Ishikawa (cell line): ENCODE measurements at regions not wholly inside any gene's neighbourhood (a gene's known extent, or its start where the extent isn't known, plus 50 kb on each side); places are given as distances from the start of the nearest gene placed in this dataset.

Experiments used
- CEBPB ChIP-seq: IDR thresholded peaks from 2 replicates; pipeline ENCODE4 v1.6.1; 2012
- CREB1 ChIP-seq: IDR thresholded peaks from 2 replicates; pipeline ENCODE4 v1.6.1; 2012; ENCODE audit warnings: low read depth
- EGR1 ChIP-seq: IDR thresholded peaks from 2 replicates; pipeline ENCODE4 v1.6.1; 2012
- EP300 ChIP-seq: IDR thresholded peaks from 2 replicates; pipeline ENCODE4 v1.6.1; 2012; ENCODE audit warnings: borderline replicate concordance
- FOXM1 ChIP-seq: IDR thresholded peaks from 2 replicates; pipeline ENCODE4 v1.6.1; 2012; ENCODE audit warnings: low read depth, borderline replicate concordance
- NFIC ChIP-seq: IDR thresholded peaks from 2 replicates; pipeline ENCODE4 v1.6.1; 2012
- RAD21 ChIP-seq: IDR thresholded peaks from 2 replicates; pipeline ENCODE4 v1.6.1; 2012; ENCODE audit warnings: low read depth
- TAF1 ChIP-seq: IDR thresholded peaks from 2 replicates; pipeline ENCODE4 v1.6.1; 2012; ENCODE audit warnings: low read depth, mild to moderate bottlenecking
- TCF12 ChIP-seq: IDR thresholded peaks from 2 replicates; pipeline ENCODE4 v1.6.1; 2012; ENCODE audit warnings: low read depth
- TEAD4 ChIP-seq: IDR thresholded peaks from 2 replicates; pipeline ENCODE4 v1.6.1; 2012
- YY1 ChIP-seq: IDR thresholded peaks from 2 replicates; pipeline ENCODE4 v1.6.1; 2012; ENCODE audit warnings: low read depth
- ZBTB7A ChIP-seq: IDR thresholded peaks from 2 replicates; pipeline ENCODE4 v1.6.1; 2012; ENCODE audit warnings: low read depth
- TF ChIP-seq, protein P1 (sequence below): IDR thresholded peaks from 2 replicates; pipeline ENCODE4 v1.6.1; 2012
- TF ChIP-seq, protein P2 (sequence below): IDR thresholded peaks from 2 replicates; pipeline ENCODE4 v1.6.1; 2012
- TF ChIP-seq, protein P3 (sequence below): IDR thresholded peaks from 2 replicates; pipeline ENCODE4 v1.6.1; 2012; ENCODE audit warnings: low read depth, mild to moderate bottlenecking

DNA sequence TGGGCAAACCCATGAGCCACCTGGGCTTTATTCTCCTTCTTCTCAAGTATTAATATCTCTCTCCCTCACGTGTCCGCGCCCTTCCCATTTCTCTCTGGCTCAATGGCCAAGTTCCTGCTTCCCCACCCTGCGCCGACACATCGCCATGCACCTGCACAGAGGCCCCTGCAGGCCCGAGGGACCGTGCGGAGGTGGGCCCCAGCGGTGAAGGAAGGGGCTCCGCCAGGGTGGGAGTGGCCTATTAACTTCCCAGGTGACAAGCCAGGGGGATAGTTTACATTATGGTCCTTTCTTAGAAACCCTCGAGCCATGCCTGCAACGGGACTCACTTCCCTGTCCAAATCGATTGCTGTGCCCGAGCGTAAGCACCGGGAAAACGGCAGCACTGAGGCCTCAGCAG, 110.0 kb upstream of the ADARB2 start:
- TF ChIP-seq, protein P1, sequence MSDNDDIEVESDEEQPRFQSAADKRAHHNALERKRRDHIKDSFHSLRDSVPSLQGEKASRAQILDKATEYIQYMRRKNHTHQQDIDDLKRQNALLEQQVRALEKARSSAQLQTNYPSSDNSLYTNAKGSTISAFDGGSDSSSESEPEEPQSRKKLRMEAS = no peak
- TF ChIP-seq EP300 (no peak), EGR1 (no peak), NFIC (no peak), TEAD4 (no peak), YY1 (no peak), CREB1 (no peak), CEBPB (no peak), TAF1 (no peak)
- TF ChIP-seq, protein P2, sequence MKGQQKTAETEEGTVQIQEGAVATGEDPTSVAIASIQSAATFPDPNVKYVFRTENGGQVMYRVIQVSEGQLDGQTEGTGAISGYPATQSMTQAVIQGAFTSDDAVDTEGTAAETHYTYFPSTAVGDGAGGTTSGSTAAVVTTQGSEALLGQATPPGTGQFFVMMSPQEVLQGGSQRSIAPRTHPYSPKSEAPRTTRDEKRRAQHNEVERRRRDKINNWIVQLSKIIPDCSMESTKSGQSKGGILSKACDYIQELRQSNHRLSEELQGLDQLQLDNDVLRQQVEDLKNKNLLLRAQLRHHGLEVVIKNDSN = no peak
- TF ChIP-seq, protein P3, sequence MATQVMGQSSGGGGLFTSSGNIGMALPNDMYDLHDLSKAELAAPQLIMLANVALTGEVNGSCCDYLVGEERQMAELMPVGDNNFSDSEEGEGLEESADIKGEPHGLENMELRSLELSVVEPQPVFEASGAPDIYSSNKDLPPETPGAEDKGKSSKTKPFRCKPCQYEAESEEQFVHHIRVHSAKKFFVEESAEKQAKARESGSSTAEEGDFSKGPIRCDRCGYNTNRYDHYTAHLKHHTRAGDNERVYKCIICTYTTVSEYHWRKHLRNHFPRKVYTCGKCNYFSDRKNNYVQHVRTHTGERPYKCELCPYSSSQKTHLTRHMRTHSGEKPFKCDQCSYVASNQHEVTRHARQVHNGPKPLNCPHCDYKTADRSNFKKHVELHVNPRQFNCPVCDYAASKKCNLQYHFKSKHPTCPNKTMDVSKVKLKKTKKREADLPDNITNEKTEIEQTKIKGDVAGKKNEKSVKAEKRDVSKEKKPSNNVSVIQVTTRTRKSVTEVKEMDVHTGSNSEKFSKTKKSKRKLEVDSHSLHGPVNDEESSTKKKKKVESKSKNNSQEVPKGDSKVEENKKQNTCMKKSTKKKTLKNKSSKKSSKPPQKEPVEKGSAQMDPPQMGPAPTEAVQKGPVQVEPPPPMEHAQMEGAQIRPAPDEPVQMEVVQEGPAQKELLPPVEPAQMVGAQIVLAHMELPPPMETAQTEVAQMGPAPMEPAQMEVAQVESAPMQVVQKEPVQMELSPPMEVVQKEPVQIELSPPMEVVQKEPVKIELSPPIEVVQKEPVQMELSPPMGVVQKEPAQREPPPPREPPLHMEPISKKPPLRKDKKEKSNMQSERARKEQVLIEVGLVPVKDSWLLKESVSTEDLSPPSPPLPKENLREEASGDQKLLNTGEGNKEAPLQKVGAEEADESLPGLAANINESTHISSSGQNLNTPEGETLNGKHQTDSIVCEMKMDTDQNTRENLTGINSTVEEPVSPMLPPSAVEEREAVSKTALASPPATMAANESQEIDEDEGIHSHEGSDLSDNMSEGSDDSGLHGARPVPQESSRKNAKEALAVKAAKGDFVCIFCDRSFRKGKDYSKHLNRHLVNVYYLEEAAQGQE = no peak

DNA sequence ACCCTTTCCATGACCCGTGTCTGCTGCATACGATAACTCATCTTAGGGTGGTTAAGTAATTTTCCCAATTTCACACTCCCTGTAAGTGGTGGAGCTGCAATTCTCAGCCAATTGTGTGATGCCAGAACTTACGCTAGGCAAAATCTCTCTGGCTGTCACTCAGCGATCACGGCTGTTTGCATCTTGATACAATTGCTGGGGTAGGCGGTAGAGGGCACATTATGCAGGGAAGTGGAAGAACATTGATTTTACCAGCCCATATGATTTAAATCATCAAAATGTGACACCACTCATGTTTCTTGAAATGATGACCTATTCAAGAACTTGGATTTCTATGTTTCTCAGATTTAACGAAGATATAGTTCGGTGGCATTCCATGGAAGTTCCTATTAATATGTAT, 108.7 kb upstream of the ADARB2 start:
- TF ChIP-seq, protein P2 = no peak
- TF ChIP-seq EP300 (no peak), CEBPB (no peak), NFIC (no peak), TCF12 (no peak), YY1 (no peak), CREB1 (no peak), TEAD4 (no peak), FOXM1 (no peak), RAD21 (no peak), TAF1 (no peak), EGR1 (no peak), ZBTB7A (no peak)
- TF ChIP-seq, protein P3 = no peak
- TF ChIP-seq, protein P1 = no peak

DNA sequence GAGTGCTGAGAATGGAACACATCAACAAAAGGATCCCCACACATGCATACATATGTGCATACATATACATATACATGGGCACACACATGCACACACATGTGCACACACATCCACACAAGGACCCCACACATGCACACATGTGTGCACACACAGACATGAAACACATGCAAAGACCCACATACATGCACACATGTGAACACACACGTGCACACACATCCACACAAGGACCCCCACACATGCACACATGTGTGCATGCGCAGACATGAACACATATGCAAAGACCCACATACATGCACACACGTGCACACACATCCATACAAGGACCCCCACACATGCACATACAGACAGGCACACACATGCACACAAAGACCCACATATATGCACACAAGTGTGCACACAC, 104.4 kb upstream of the ADARB2 start:
- TF ChIP-seq, protein P2 = no peak
- TF ChIP-seq CEBPB = no peak

DNA sequence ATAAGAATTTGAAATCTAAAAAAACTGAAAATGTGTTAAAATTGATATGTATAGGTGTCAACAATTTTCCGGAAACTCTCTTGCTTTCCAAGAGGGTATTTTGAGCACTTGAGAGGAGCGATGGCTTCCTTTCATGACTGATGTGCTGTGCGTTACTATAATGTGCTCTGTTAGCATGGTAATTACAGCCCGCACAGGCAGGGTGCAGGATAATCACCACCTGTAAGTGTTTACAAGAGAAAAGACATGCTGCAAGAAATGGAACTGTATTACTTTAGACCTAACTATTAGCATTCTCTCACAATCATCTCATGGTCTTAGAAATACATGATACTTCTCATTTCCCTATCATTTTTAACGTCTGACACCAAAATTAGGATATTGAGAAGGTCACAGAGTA, 92.4 kb upstream of the ADARB2 start:
- TF ChIP-seq FOXM1 (no peak), CEBPB (no peak), CREB1 (no peak), TAF1 (no peak), NFIC (no peak), YY1 (no peak), RAD21 (no peak), TCF12 (no peak)
- TF ChIP-seq, protein P2 = no peak
- TF ChIP-seq, protein P1 = no peak

DNA sequence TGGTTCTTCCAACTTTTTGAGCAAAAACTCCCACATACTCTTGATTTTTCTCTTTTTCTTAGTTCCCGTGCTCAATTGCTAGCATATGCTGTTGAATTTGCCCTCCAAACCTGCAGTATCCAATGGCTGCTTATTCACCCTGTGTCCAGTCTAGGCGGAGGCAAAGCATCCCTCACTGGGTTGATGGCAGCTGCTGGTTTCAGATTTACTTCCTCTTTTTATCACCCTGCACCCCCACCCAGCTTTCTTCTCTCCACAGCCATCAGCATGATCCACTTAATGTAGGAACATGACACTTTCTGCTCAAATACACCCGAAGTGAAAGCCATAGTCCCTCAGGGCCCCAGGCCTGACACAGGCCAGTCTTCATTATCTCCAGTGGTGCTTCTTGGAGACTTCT, 87.6 kb upstream of the ADARB2 start:
- TF ChIP-seq FOXM1 = no peak
- TF ChIP-seq ZBTB7A = no peak
- no peak for TF ChIP-seq TAF1
- TF ChIP-seq CREB1 = no peak
- TF ChIP-seq, protein P2 = no peak
